Psoas muscle (tissue), 7 donors: ENCODE measurements at regions not wholly inside any gene's neighbourhood (a gene's known extent, or its start where the extent isn't known, plus 50 kb on each side); places are given as distances from the start of the nearest gene placed in this dataset.

ENCODE experiments used
- ATAC-seq, 4 donors: fragments of 200-7000 bp; cut with Tn5 transposase; one replicate each; pipeline ENCODE4 v1.9.1; 2020; ENCODE audit warnings: moderate library complexity in 3 of 4, mild to moderate bottlenecking in 2 of 4
- DNase-seq, 2 donors: peaks; one replicate each; pipeline ENCODE4 v3.0.0-alpha.2; 2020
- H3K27ac ChIP-seq: fragments of 200-600 bp; one replicate; pipeline ENCODE4 v1.8.0; 2022
- H3K27me3 ChIP-seq, 3 donors: fragments of 200-600 bp in 1 of 3; one replicate each; pipeline versions ENCODE4 v1.6.1 to v1.8.0; 2013 to 2022; ENCODE audit warnings: low read length in 2 of 3, mild to moderate bottlenecking in 2 of 3, moderate library complexity in 1 of 3; ENCODE audit not compliant: insufficient read depth in 3 of 3
- H3K36me3 ChIP-seq, 2 donors: fragments of 200-600 bp in 1 of 2; one replicate each; pipeline versions ENCODE4 v1.6.1 to v1.8.0; 2013 to 2022; ENCODE audit warnings: low read depth in 1 of 2, mild to moderate bottlenecking in 1 of 2, moderate library complexity in 1 of 2; ENCODE audit not compliant: insufficient read depth in 1 of 2
- H3K4me1 ChIP-seq: fragments of 200-600 bp; one replicate; pipeline ENCODE4 v1.8.0; 2022
- H3K4me3 ChIP-seq: fragments of 200-600 bp; one replicate; pipeline ENCODE4 v1.8.0; 2022; ENCODE audit warnings: mild to moderate bottlenecking
- H3K9me3 ChIP-seq: fragments of 200-600 bp; one replicate; pipeline ENCODE4 v1.8.0; 2022
- CTCF ChIP-seq: fragments of 200-600 bp; IDR thresholded peaks from one replicate; pipeline ENCODE4 v1.8.0; 2022; ENCODE audit warnings: antibody characterized with exemption
- whole genome bisulfite sequencing, 3 donors: extraction: QIAGEN DNeasy Blood & Tissue Kit; methylation state at CpG; one replicate each; pipeline versions ENCODE4 v1.1.6 to v1.1.7; 2013; 5-methylcytosine and 5-hydroxymethylcytosine counted together
- intact Hi-C, 2 donors: fragments of 100-400 bp; cut with DNase I; formaldehyde crosslinking; loops; one replicate each; pipeline versions ENCODE4 v1.11.0 to v1.14.2; 2022
- donor health status: healthy with polysubstance abuse.
- donor health status: DM: no; HTN: no; CAD: no; lungs with moderate emphysema.
- donor health status: Bipolar disorder and iron deficiency.
- donor health status: healthy.
- donor health status: DM: yes; HTN: yes; CAD: no.
- donor health status: DM: no; HTN: no; CAD: no.
- donor health status: DM: yes; HTN: yes; CAD: no.

- no peak for DNase-seq
- peaks cover 4% of the 10 kb centered on the region for H3K4me1 ChIP-seq
- no peak overlapping the region for H3K4me3 ChIP-seq
- no peaks in the 10 kb centered on the region for H3K27me3 ChIP-seq
- intact Hi-C loops: no loop called here
- no peaks in the 10 kb centered on the region for H3K9me3 ChIP-seq
- 64 to 75% (median 74%) methylated on average over 3 of the region's 3 CpGs for WGBS, 3 donors
- no peak for TF ChIP-seq CTCF
- H3K27ac ChIP-seq: no peak overlapping the region
- ATAC-seq: no peak
- no peaks in the 10 kb centered on the region for H3K36me3 ChIP-seq
Observed at GRCh38 chr14:34169561-34169960, 218.7 kb upstream of the EGLN3 start.

GRCh38 chr14:34168656-34169055 lies 217.8 kb upstream of the EGLN3 start:
- TF ChIP-seq CTCF: no peak
- no peak for DNase-seq

GRCh38 chr14:34165847-34166350 lies 215.0 kb upstream of the EGLN3 start:
- H3K4me1 ChIP-seq: no peaks in the 10 kb centered on the region
- H3K9me3 ChIP-seq: no peaks in the 10 kb centered on the region
- H3K27ac ChIP-seq: no peak overlapping the region
- no peak overlapping the region for H3K4me3 ChIP-seq
- no peaks in the 10 kb centered on the region for H3K27me3 ChIP-seq
- intact Hi-C loops: no loop called here
- WGBS, 3 donors: 79 to 80% (median 80%) methylated on average over 5 of the region's 5 CpGs
- ATAC-seq (no peak), DNase-seq (no peak)
- no peaks in the 10 kb centered on the region for H3K36me3 ChIP-seq
- no peak for TF ChIP-seq CTCF

More at GRCh38 chr14:34168656-34169055, 217.8 kb upstream of the EGLN3 start:
- Histone ChIP-seq H3K4me3 (no peak overlapping the region), H3K36me3 (no peaks in the 10 kb centered on the region), H3K4me1 (peaks cover 4% of the 10 kb centered on the region), H3K27ac (no peak overlapping the region), H3K9me3 (no peaks in the 10 kb centered on the region), H3K27me3 (no peaks in the 10 kb centered on the region)
- WGBS, 3 donors: 83 to 91% (median 85%) methylated on average over 8 of the region's 8 CpGs
- intact Hi-C loops: no loop called here
- no peak for ATAC-seq

GRCh38 chr14:34164162-34164864 lies 213.4 kb upstream of the EGLN3 start:
- Histone ChIP-seq H3K9me3 (no peaks in the 10 kb centered on the region), H3K4me1 (no peaks in the 10 kb centered on the region), H3K4me3 (no peak overlapping the region), H3K27ac (no peak overlapping the region), H3K36me3 (no peaks in the 10 kb centered on the region), H3K27me3 (no peaks in the 10 kb centered on the region)
- 38 to 55% (median 46%) methylated on average over 6 of the region's 6 CpGs for WGBS, 3 donors
- TF ChIP-seq CTCF: no peak
- intact Hi-C loops: no loop called here
- ATAC-seq (no peak), DNase-seq (no peak)
